ENCODE measurements at regions not wholly inside any gene's neighbourhood (a gene's known extent, or its start where the extent isn't known, plus 50 kb on each side); places are given as distances from the start of the nearest gene placed in this dataset.
"Not testable (repeated sequence)": the region's sequence is repeated elsewhere in the genome, so short reads cannot be mapped to it uniquely, and the experiment has no call there.

DNA sequence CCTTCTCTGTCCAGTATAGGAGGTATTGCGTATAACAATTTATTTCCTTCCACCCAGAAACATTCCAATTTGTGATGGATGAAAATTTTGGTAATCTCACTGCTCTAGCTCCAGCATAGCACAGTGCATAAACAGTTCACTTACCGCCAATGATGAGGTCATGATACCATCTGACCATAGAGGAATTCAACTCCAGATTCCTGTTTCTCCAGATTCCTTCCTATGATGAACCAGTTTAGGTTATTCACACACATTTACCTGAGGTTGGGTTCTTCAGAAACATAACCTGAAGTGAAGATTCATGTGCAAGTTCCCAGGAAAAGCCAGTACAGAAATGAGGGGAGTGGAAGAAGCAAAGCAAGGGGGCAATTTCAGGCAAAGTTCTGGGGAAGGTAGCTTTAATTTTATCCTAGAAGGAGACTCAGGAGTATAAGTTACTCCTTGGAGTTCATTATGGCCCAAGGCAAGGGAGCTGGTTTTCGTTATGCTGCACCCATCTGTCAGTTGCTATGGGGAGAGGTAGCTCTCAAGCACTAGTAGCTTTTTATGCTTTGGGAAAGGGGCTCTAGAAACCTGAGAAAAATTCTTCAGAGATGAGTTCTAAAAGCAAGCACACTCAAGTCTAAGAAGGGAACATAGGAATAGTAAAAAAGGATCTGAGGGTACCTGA is 121.6 kb downstream of the CASP12 start:
- no peak for DNase-seq (ENCODE audit: low spot score)

DNA sequence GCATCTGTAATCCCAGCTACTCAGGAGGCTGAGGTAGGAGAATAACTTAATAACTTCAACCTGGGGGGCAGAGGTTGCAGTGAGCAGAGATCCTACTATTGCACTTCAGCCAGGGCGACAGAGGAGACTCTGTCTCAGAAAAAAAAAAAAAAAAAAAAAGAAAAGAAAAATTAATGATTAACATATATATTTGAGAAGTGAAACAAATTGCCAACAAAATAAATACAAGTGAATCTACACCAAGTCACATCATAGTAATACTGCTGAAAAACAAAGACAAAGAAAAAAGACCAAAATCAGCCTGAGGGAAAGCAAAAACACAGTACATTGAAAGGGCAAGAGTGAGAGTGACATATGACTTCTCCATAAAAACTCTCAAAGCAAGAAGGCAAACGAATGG is 123.7 kb downstream of the CASP12 start:
- no peak for DNase-seq (ENCODE audit: low spot score)

DNA sequence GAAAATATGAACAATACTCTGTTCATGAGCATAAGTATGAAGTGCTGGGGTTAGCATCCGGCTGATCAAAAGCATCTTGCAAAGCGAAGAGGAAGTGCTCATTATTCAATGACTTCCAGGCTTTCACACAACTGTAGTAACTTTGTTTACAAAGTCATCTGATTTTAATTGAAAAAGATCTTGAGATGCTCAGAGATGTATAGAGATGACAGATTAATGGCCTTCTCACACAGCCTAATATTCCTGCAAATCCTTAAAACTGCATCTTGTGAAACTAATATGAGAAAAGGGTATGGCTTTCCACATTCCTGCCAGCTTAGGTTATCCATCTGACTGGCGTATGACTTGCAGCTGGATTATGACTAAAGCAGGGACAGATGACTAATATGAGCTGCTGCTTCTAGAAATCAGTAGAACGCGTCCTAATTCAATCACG is 125.4 kb downstream of the CASP12 start:
- DNase-seq (ENCODE audit: low spot score): peak; percentile 33

DNA sequence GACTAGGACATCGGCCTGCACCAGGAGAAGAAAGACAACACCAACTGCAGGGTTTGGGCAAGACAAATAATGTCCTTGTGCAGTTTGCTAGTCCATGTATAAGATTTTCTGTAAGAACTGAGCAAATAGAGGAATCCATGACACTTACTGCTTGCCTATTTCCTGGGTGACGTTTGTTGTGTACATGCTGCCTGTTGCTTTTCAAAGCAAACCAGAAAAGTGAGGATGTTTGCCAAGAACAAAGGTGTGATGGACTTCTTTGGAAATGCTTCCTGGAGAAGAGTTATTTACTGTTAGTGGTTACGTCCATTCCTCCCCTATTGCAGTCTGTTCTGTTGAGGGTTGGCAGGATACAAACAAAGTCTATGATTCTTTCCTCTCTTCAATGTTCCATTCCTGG is 126.5 kb downstream of the CASP12 start:
- no peak for DNase-seq (ENCODE audit: low spot score)

DNA sequence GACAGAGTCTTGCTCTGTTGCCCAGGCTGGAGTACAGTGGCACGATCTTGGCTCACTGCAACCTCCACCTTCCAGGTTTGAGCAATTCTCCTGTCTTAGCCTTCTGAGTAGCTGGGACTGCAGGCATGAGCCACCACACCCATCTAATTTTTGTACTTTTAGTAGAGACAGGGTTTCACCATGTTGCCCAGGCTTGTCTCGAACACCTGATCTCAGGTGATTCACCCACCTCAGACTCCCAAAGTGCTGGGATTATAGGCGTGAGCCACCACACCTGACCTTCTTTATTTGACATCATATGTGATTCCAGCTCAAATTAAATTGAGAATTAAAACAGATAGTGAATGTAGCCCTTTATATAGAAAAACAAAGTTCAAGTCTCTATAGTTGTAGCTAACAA is 127.2 kb downstream of the CASP12 start:
- DNase-seq (ENCODE audit: low spot score): not testable (repeated sequence)

DNA sequence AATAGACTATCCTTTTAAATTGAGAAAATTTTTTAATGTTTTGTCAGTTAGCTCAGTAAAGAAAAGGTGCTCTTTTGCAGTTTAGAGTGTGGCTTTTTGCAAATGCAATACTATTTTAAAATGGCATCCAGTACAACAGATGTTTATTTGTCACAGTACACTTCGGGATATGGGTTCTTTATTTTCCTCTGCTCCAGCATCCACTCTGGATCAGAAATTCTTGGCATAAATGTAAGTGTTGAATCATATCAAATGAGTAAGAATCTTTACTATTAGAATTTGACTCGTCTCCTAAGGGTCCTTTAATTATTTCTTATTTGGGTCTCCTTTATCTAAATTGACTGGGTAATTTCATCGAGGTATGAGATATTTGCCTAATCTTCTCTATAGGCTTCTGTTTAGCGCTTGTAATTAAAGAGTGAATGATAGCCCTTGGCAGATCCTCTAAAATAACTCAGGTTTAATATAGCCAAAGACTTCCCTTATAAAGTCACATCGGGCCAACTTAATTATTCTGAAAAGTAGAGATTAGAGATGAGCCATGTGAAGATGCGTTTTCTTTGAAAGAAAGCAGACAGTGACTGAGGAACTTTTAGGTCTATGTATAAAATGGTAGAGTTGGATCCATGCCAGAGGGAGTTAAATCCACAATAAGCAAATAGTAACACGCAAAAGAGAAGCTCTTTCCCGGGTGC is 132.7 kb downstream of the CASP12 start:
- no peak for DNase-seq (ENCODE audit: low spot score)

DNA sequence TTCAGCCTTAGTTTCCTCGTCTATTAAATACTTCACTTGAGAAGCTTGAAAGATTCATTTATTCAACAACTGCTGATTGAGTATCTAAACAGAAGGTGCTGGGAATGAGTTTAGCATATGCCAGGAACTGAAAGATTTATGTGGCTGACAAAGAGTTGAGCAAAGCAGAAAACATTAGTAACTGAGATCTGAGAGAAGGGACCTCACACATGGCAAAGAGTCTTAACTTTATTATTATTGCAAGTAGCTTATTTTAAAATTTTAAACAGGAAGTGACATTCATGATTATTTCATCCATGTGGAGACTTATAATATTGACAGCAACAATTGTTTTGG is 133.6 kb downstream of the CASP12 start:
- DNase-seq (ENCODE audit: low spot score): no peak

DNA sequence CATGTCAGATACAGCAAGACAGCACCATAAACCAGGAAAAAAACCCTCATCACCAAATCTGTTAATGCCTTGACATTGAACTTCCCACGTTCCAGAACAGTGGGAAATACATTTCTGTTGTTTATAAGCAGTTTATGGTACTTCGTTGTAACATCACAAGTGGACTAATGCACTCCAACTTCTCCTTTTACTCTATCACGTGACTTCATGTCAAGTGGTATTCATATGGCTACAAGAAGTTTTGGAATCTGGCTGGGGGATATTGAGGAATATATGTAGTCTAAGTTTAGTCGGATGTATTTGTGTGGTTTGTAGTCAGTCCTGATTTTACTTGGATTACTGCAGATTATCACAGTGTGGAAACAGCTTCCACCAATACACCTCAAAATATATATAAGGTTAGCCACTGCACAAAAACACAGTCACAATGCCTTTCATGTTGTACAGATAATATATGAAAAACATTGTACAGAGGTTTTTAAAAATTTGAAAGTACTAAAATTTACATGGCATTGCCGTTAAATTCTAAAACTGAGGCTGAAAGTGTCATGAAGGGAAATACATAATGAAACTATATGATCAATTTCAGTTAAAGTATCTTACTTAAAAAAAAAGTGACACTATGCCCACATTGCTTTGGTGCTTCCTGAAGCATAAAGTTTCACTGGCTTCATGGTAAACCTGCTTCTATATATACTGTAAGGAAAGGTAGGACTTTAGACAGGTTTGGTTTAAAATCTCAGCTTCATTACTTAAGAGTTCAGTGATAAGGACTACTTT is 134.1 kb downstream of the CASP12 start:
- no peak for DNase-seq (ENCODE audit: low spot score)

DNA sequence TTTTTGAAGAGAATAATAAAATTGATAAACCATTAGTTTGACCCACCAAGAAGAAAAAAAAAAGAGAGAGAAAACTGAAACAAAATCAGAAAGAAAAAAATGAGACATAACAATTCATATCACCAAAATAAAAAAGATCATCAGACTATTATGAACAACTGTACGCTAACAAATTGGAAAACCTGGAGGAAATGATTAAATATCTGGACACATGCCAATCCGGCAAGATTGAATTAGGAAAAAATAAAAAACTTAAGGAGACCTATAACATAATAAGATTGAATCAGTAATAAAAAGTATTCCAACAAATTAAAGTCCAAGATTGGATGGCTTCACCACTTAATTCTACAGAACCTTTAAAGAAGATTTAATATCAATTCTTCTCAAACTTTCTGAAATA is 136.7 kb downstream of the CASP12 start:
- DNase-seq (ENCODE audit: low spot score): no peak

DNA sequence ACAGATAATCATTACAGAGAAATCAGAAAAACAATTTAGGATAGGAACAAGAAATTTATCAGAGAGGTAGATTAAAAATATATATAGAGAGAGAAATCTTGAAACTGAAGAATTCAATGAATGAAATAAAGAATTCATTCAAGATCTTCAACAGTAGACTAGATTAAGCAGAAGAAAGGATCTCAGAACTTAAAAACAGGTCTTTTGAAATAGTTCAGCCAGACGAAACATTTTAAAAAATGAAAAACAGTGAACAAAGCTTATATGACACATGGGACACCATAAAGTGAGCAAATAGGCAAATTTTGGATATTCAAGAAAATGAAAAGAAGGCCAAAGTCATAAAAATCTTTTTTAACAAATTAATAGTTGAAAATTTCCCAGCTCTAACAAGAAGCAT is 138.8 kb downstream of the CASP12 start:
- no peak for DNase-seq (ENCODE audit: low spot score)

DNA sequence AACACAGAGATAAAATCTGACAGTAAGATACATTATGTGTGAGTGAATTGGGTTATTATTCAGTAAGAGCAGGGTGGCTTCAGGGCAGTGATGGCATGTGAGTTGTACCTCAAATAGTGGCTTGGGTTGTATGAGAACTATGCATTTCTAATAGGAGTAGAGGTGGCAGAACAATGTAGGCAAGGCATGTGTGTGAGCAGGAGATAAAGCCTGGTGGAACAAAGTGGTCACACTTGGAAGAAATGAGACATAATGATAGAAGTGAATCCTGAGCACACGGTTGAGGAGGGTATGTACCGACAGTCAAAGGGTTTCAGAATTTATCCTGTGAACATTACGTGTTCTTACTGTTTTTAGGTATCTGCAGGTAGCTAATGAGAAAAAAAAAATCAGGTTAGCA is 159.3 kb downstream of the CASP12 start:
- DNase-seq (ENCODE audit: low spot score): no peak

DNA sequence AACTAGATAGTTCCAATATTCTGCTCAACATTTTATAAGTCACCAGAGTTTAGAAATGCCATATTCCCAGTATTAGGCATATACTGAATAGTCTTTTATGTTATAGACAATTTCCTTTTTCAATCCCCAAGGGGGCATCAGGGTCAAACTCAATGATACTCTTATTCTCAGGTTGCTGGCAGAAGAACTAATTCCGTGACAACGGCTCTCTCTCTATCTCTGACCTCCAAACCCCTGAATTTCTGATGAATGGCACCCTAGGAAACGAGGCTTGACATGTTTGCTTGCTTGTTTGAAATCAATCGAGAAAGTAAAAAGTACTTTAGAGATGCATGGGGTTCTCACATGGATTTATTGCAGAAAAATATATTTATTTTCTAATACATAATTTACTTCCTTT is 160.1 kb downstream of the CASP12 start:
- DNase-seq (ENCODE audit: low spot score): no peak

DNA sequence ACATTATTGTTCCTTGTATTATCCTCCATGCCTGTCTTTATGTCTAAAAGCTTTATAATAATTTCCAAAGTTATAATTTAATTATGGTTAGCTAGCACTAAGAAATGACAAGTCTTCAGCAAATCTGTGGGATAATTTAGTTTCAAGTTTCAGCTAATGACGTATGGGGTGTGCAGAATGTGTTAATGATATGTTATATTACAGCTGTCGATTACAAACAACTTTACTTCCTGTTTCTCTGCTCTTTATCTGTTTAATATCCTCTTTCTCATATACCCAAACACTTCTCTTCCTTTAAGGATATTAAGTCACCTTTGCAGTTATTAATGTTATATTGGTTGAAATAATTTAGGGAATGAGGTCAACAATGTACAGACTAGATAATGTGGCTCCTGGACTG is 161.8 kb downstream of the CASP12 start:
- DNase-seq (ENCODE audit: low spot score): peak; percentile 6

DNA sequence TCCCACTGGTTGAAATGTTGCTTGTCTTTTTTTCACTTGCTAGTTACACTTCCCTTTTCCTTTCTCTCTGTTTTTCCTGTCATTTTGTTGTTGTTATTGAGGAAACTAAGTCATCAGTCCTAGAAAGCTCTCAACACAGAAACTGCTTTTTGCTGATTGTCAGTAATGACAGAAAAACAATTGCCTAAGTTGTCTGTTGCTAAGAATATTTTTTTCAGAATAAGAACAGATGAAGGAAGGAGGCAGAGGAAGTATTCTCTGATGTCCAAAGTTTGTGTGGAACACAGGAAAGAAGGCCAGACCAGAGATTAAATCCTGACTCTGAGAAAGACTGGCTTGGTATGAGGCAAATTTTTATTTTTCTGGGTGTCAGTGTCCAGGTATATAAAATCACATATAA is 163.3 kb downstream of the CASP12 start:
- DNase-seq (ENCODE audit: low spot score): no peak

DNA sequence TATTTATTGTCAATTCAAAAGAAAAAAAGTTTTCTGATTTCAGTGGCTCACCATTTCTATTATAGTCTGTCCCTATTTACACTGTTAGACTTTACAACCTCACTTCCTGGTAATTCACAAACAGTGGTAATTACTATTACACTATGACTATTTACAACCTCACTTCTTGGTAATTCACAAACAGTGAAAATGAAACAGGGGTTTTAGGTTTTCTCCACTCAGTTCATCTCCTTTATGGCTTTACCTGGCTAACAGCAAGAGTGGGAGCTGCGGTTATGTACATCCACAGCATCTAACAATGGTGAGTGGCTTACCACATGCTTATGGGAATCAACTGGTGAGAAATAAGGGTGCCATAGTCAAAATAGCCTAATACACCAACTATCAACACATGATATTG is 166.4 kb downstream of the CASP12 start:
- DNase-seq (ENCODE audit: low spot score): peak; percentile 12

DNA sequence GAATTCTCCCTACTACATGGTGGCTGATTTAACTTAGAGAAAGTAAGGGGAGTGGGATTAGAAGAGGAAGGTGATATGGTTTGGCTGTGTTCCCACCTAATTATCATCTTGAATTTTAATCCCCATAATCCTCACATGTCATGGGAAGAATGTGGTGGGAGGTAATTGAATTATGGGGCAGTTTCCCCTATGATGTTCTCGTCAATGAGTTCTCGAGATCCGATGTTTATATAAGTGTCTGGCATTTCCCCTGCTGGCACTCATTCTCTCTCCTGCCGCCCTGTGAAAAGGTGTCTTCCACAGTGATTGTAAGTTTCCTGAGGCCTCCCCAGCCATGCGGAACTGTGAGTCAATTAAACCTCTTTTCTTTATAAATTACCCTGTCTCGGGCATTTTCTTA is 169.3 kb downstream of the CASP12 start:
- no peak for DNase-seq (ENCODE audit: low spot score)

DNA sequence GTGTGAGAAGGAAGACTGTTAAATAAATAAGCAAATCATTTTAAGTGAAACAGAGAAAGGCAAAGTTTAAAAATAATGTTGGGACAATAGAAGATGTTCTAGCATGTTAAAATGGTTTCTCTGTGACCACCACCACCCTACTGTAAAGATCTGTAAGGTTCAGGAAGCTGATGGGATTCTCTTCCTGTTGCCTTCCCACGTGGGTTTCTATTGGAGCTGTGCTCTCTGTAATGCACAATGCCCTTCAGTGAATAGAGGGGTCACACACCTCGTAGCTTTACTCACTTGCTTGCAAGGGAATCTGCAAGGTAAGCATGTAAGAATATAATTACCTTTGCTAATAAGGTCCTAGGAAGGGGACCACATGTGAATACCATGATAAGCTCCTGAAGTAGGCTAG is 170.5 kb downstream of the CASP12 start:
- DNase-seq (ENCODE audit: low spot score): no peak

DNA sequence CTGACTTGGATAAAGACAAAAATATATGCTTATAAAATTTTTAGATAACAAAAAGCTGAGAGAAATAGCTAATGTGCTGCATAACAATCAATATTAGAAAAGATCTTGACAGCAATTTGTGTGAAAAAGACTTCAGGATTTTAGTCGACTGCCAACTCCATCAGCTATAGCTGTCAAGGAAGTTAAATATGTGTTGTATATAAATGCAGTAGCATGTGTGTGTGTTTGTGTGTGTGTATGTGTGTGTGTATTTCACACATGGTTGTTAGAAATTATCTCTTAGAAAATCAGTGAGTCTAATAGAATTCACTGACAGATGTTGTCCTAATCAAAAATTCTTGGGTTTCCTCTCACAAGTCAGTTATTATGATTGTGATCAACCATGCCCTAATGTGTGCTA is 171.2 kb downstream of the CASP12 start:
- no peak for DNase-seq (ENCODE audit: low spot score)

DNA sequence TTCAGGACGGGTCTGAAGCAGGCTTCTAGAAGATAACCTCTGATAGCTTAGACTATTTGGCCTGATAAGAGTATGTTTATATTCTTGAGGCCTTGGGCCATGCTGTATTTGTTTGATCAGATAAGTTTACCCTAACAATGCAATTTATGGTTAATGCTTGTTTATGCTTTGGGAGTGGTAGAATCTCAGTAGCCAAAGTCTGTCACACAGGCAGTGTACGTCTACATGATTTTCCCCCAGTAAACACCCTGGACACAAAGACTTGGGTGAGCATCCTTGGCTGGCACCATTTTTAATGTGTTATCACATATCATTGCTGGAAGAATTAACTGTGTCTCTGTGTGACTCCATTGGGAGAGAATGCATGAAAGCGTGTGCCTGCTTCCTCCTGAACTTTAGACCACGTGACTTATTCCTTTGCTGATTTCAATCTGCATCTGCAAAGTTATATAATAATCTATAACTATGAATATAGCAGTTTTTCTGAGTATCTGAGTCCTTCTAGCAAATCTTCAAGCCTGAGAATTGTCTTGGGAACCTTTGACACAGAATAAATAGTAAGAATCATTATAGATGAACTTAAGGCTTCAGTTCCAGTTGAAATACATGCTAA is 172.4 kb downstream of the CASP12 start:
- no peak for DNase-seq (ENCODE audit: low spot score)

DNA sequence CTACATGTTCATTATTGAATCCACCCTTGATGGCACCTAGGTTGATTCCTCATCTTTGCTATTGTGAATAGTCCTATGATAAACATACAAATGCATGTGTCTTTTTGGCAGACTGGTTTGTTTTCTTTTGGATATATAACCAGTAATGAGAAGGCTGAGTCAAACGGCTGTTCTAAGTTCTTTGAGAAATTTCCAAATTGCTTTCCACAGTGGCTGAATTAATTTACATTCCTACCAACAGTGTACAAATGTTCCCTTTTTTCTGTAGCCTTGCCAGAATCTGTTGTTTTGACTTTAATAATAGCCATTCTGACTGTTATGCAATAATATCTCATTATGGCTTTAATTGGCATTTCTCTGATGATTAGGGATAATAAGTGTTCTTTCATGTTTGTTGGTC is 184.9 kb downstream of the CASP12 start:
- no peak for DNase-seq (ENCODE audit: low spot score)

DNA sequence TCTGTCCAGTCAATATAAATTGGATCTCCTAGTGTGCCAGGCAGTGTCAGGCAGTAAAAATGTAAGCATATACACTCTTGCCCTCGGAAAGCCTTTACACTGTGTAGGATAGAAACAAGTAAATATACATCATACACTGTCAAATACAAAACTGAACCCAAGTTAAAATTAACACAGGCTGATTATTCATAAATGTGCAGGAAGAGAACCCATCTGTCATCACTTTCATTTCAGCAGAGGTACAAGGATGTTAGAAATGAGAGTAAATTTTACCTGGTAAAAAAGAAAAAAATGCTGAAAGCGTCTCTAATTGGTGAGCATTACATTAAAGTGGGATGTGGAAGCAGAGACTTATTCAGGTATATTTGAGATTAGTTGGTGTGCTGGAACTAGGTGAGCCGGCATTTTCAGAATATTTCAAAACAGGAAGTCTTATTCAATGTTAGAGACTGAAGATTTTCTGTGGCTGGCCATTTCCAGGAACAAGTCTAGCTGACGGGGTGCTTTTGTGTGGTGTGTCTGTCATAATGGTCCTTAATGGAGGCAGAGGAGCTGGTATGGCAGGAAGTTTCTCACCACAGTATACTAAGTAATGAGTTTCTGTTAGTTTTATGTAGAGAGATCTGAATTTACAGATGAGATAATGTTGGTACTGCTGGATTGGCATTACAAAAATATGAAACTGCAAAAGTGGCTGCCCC is 192.6 kb downstream of the CASP12 start:
- peak; percentile 94 for DNase-seq (ENCODE audit: low spot score)

DNA sequence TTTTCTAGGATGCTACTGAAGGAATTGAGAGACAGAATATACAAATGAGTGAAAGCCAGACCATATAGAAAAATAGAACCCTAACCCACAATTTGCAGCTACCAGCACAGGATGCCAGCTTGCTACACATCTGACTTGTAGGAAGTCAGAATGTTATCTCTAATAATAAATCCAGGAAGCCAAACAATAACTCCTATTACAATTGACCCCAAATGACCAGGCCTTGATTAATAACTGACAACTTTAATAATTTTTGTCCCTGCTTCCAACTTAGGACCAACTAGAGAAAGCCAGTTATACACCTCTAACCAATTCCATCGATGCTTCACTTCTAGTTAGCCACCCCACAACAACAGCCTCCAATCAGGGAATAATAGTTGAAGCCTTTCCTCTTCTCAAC is 193.4 kb downstream of the CASP12 start:
- no peak for DNase-seq (ENCODE audit: low spot score)
